ENCODE measurements at regions not wholly inside any gene's neighbourhood (a gene's known extent, or its start where the extent isn't known, plus 50 kb on each side); places are given as distances from the start of the nearest gene placed in this dataset.

- TF ChIP-seq, protein P1, sequence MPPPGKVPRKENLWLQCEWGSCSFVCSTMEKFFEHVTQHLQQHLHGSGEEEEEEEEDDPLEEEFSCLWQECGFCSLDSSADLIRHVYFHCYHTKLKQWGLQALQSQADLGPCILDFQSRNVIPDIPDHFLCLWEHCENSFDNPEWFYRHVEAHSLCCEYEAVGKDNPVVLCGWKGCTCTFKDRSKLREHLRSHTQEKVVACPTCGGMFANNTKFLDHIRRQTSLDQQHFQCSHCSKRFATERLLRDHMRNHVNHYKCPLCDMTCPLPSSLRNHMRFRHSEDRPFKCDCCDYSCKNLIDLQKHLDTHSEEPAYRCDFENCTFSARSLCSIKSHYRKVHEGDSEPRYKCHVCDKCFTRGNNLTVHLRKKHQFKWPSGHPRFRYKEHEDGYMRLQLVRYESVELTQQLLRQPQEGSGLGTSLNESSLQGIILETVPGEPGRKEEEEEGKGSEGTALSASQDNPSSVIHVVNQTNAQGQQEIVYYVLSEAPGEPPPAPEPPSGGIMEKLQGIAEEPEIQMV (tag; conservative IDR thresholded peaks at IDR 0.05; ENCODE audit: low read depth), result no peak
- TF ChIP-seq HDAC1 (IDR thresholded peaks at IDR 0.05), result no peak
- no peak for TF ChIP-seq PBX2 (CRISPR knock-in tag; IDR thresholded peaks at IDR 0.05; ENCODE audit: low read depth)
- no peak for TF ChIP-seq PBX2 (tag; conservative IDR thresholded peaks at IDR 0.05; ENCODE audit: low read depth)
- no peak for TF ChIP-seq DACH1 (IDR thresholded peaks at IDR 0.05; ENCODE audit: partially characterized antibody)
- TF ChIP-seq, protein P2, sequence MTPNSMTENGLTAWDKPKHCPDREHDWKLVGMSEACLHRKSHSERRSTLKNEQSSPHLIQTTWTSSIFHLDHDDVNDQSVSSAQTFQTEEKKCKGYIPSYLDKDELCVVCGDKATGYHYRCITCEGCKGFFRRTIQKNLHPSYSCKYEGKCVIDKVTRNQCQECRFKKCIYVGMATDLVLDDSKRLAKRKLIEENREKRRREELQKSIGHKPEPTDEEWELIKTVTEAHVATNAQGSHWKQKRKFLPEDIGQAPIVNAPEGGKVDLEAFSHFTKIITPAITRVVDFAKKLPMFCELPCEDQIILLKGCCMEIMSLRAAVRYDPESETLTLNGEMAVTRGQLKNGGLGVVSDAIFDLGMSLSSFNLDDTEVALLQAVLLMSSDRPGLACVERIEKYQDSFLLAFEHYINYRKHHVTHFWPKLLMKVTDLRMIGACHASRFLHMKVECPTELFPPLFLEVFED (CRISPR knock-in tag; conservative IDR thresholded peaks at IDR 0.05), result no peak
- TF ChIP-seq ZNF253 (CRISPR knock-in tag; conservative IDR thresholded peaks at IDR 0.05), result no peak
- TF ChIP-seq RBBP5 (IDR thresholded peaks at IDR 0.05; ENCODE audit: borderline replicate concordance, insufficient read depth, low read length, poor library complexity, severe bottlenecking), result peak; percentile 53
- no peak for TF ChIP-seq JUNB (CRISPR knock-in tag; conservative IDR thresholded peaks at IDR 0.05)
- TF ChIP-seq, protein P3, sequence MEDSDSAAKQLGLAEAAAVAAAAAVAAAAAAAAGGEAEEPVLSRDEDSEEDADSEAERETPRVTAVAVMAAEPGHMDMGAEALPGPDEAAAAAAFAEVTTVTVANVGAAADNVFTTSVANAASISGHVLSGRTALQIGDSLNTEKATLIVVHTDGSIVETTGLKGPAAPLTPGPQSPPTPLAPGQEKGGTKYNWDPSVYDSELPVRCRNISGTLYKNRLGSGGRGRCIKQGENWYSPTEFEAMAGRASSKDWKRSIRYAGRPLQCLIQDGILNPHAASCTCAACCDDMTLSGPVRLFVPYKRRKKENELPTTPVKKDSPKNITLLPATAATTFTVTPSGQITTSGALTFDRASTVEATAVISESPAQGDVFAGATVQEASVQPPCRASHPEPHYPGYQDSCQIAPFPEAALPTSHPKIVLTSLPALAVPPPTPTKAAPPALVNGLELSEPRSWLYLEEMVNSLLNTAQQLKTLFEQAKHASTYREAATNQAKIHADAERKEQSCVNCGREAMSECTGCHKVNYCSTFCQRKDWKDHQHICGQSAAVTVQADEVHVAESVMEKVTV (CRISPR knock-in tag; IDR thresholded peaks at IDR 0.05), result no peak
- TF ChIP-seq STAT5A (IDR thresholded peaks at IDR 0.05; ENCODE audit: borderline replicate concordance, low read length), result no peak
- TF ChIP-seq EP300 (IDR thresholded peaks at IDR 0.05; ENCODE audit: low read length), result no peak
- no peak for TF ChIP-seq ZNF124 (CRISPR knock-in tag; IDR thresholded peaks at IDR 0.05)
- no peak for TF ChIP-seq ELK3 (CRISPR knock-in tag; IDR thresholded peaks at IDR 0.05)
- TF ChIP-seq, protein P4, sequence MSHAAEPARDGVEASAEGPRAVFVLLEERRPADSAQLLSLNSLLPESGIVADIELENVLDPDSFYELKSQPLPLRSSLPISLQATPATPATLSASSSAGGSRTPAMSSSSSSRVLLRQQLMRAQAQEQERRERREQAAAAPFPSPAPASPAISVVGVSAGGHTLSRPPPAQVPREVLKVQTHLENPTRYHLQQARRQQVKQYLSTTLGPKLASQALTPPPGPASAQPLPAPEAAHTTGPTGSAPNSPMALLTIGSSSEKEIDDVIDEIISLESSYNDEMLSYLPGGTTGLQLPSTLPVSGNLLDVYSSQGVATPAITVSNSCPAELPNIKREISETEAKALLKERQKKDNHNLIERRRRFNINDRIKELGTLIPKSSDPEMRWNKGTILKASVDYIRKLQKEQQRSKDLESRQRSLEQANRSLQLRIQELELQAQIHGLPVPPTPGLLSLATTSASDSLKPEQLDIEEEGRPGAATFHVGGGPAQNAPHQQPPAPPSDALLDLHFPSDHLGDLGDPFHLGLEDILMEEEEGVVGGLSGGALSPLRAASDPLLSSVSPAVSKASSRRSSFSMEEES (CRISPR knock-in tag; IDR thresholded peaks at IDR 0.05), result no peak
- TF ChIP-seq L3MBTL2 (IDR thresholded peaks at IDR 0.05), result no peak; the same call in 1 of the 2 replicates
- no peak for TF ChIP-seq TRIM28 (IDR thresholded peaks at IDR 0.05)
- peak; percentile 54 for TF ChIP-seq MAFG (tag; conservative IDR thresholded peaks at IDR 0.05)
These were observed 154.6 kb downstream of the CCDC74A start (continued) for GRCh38 chr2:131682122-131682944.

All from K562 (cell line).